ENCODE measurements at regions not wholly inside any gene's neighbourhood (a gene's known extent, or its start where the extent isn't known, plus 50 kb on each side); places are given as distances from the start of the nearest gene placed in this dataset.
"Not testable (repeated sequence)": the region's sequence is repeated elsewhere in the genome, so short reads cannot be mapped to it uniquely, and the experiment has no call there.

DNA sequence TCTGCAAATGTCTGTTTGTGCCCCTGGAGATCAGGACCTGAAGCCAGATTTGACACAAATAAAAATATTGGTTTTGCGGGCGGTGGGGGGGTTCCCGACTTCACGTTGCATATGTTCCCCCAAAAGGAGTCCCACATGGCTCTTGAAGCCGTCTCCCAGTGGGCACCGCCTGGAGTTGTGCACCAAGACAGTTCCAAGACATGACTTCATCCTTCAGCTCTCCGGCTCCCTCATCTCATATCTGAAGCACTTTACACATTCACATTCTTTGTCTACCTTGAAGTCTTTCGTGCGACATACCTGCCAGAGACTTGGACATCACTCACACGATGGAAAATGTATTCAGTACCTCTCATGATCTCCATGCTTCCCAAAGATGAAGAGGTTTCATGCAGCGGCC lies 362.8 kb upstream of the FOXK1 start:
- no peak for DNase-seq

DNA sequence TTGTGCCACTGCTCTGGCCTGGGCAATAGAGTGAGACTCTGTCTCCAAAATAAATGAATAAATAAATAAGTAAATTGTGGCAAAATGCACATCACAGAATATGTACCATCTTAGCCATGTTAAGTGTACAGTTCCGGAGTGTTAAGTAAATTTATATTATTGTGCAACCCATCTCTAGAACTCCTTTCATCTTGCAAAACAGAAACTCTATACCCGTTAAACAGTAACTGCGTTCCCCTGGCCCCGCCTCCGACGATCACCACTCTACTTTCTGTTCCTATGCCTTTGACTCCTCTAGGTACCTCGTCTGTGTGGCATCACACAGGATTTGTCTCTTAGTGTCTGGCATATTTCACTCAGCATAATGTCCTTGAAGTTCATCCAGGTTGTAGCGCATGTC lies 356.4 kb upstream of the FOXK1 start:
- DNase-seq, result no peak

DNA sequence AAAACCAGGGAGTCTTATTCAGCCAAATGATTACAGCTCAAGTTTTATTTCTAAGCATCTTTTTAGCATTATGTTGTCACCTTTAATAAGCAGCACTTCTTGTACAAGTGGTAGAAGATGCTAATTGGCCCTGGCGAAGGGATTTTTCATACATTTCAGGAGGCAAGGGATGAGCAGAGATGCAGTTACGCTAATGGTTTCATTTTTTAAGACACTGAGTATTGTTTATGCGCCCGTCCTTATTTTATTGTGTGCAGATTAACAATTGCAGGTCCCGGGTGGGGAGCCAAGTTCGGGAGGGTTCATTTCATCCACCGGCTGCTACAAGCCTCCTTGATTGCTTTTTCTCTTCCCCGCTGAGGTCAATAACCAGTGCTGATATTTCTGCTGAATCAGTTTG lies 350.4 kb upstream of the FOXK1 start:
- no peak for DNase-seq

- no peak for DNase-seq
Observed at GRCh38 chr7:4338556-4338955, 343.5 kb upstream of the FOXK1 start.

- no peak for DNase-seq
Observed at GRCh38 chr7:4343272-4344247, 338.5 kb upstream of the FOXK1 start.

- no peak for DNase-seq
Observed at GRCh38 chr7:4345004-4345403, 337.1 kb upstream of the FOXK1 start.

DNA sequence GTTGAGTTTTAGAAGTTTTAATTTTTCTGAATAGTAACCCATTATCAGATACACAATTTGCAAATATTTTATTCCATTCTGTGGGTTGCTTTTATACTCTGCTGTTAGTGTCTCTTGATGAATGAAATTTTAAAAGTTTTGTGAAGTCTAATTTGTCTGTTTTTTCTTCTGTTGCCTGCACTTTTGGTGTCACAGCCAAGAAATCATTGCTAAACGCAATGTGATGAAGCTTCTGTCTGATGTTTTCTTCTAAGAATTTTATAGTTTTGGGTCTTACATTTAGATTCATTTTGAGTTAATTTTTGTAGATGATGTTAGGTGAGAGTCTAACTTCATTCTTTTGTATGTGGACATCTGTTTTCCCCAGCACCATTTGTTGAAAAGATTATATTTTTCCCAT lies 330.0 kb upstream of the FOXK1 start:
- no peak for DNase-seq

DNA sequence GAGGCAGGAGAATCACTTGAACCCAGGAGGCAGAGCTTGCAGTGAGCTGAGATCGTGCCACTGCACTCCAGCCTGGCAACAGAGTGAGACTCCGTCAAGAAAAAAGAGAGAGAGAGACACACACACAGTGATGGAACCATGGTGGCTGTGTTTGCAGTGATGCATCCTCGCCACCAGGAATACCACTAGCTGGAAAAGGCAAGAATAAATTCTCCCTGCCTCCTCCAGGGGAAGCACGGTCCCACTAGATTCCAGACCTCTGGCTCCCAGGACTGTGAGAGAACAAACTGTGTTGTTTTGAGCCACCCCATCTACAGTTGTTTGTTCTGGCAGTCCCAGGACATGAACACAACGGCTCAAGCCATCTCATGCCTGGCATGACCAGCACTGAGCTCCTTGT lies 320.3 kb upstream of the FOXK1 start:
- no peak for DNase-seq

GRCh38 chr7:4383584-4383983 lies 298.5 kb upstream of the FOXK1 start:
- no peak for DNase-seq

DNA sequence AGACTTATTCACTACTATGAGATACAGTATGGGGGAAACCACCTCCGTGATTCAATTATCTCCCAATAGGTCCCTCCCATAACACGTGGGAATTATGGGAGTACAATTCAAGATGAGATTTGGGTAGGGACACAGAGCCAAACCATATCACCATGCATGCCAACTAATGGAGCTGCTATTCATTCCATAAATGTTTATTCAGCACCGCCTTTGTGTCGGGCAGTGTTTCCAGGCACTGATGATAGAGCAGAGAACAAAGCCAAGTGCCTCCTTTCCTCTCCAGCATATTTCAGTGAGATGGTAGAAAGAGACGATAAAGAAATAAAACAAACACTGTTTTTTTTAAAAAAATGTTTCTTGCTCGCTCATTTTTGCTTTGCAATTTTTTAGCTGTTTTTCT lies 295.9 kb upstream of the FOXK1 start:
- DNase-seq, result no peak

DNA sequence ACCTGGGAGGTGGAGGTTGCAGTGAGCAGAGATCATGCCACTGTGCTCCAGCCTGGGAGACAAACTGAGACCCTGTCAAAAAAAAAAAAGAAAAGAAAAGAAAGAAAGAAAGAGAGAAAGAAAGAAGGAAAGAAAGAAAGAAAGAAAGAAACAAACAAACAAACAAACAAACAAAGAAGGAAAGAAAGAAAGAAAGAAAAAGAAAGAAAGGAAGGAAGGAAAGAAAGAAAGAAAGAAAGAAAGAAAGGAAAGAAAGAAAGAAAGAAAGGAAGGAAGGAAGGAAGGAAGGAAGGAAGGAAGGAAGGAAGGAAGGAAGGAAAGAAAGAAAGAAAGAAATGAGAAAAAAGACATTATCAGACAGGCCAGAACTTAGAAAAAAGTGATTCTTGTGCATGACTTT lies 291.0 kb upstream of the FOXK1 start:
- not testable (repeated sequence) for DNase-seq

GRCh38 chr7:4394736-4395135 lies 287.4 kb upstream of the FOXK1 start:
- no peak for DNase-seq

- DNase-seq, result no peak
Observed at GRCh38 chr7:4399121-4399520, 283.0 kb upstream of the FOXK1 start.

GRCh38 chr7:4399596-4399995 lies 282.5 kb upstream of the FOXK1 start:
- DNase-seq, result no peak

DNA sequence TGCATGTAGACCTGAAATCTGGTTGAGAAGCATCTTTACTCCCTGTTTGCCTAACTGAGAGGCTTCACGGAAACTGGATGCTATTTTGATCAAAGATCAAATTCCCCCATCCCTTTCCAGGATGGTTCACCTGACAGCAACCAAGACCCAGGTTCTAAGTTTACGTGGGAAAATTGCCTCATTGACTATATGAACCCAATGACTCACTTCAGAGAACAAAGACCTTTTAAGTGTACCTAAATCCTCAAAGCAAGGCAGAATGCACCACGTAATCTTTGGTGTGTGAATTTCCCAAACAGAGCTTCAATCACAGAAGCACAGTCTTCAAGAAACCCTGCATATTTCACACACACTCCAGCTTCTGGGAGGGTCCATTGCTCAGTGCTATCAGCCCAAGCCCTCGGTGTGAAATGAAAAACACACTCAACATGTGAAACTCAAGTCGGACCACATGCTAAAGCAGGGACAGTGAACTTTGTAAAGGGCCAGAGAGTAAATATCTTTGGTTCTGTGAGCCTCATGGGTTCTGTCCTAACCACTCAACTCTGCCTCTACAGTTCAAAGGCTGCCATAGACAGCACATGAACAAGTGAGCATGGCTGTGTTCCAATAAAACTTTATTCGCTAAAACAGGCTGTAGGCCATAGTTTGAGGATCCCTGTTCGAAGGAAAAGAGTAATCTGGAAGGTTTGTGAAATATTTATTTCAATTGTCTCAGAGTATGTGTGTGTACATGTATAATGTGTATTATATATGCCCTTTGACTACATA lies 275.6 kb upstream of the FOXK1 start:
- DNase-seq, result no peak

GRCh38 chr7:4409946-4410345 lies 272.1 kb upstream of the FOXK1 start:
- DNase-seq, result no peak

DNA sequence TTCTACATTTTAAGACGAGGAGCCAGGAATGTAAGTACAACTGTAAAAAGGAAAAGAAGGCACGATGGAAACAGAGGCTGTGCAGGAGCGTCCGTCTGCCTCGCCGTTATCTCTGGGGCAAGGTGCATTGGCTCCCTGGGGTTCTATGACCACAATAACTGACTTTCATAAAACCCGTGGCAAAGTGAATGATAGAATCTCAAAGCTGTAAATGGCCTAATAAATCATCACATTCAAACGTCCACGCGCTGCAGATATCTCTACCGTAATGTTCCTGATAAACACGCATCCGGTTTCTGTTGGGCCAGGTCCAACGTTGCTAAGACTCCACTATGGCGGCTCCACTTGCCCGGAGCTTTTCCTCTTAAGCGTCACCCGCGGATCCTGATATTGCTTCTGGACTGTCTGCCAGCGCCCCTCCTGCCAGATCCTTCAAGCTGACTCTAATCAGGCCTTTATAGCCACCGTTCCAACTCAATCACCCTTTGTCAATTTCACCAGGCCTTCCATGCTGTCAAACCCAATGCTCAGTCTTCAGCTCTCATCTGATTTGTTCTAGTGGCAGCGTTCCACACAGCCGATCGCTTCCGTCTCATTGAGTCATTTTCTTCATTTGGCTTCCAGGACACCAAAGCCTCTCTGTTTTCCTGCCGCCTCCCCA lies 265.6 kb upstream of the FOXK1 start:
- no peak for DNase-seq

- DNase-seq, result no peak
Observed at GRCh38 chr7:4428526-4428925, 253.6 kb upstream of the FOXK1 start.

GRCh38 chr7:4430227-4430626 lies 251.9 kb upstream of the FOXK1 start:
- DNase-seq, result no peak

DNA sequence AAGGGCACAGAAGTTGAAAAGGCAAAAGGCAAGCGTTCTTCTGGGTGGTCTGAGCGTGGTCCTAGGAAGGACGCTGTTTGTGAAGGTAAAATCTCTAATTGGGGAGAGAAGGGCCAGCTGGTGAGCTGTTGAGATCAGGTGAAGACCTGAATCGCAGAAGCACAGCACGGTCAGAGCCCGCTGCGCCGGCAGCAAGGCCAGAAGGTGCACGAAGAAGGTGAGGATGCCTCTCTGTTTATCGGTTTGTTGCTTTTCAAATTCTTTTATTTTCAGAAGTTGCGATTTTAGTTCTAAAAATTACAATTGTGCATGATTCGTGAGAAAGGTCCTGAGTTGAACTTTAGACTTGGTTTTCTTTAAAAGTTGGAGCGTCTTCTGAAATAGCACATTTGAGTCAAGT lies 247.8 kb upstream of the FOXK1 start:
- DNase-seq, result no peak

DNA sequence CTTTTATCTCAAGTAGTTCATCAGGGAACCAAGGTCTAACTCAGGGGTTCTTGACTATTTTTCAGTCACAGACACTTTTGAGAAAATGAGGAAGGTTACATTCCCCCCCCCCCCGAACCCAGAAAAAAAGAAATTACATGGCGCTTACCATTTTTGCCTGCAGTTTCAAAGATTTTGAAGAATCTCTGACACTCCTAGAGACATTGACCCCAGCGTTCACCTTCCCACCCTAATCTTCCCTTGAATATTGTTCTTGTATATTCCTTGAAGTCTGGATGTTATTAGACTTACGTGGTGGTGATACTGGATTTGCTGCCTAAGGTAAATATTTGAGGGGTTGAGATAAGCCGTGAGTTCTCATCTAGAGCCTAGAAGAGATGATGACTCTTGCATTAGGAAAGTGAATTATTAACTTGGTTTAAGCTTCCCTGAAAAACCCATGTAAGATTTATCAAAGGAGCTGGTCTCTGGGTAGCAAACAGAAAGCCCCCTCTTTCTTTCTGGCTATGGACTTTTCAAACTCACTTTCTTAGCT lies 245.7 kb upstream of the FOXK1 start:
- no peak for DNase-seq

DNA sequence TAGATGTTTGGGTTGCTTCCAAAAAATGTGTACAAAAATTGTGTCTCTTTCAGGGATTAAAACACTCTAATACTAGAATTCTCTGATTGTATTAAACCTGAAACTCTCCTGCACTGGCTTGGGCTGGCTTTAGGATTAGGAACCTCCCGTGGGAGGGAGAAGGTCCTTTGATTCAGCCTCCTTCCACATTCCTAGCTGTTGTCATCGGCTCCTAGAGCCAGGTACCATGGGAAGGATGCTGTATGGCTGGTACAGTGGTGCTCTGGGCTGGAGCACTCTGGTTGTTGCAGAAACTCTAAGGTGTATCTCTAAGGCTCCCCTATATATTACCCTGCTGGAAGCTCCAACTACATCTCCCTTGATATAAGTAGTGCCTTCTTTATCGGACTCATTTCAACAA lies 245.2 kb upstream of the FOXK1 start:
- no peak for DNase-seq

DNA sequence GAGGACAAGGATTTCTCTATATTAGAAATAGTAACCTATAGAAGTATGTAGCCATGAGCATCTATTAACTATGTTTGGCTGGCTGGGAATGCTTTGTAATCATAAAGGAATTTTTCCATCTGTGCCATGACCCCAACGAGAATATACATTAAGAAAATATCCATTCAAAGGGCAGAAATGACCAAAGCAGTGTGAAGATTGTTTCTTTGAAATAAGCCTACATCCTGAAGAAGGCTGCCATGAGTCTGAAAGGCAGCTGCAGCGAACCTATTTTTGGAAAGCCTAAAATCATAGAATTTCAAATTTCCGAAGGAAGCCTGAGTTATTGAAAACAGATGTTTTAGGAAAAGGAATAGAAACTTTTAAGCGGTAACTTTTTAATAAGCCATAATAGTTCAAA lies 244.2 kb upstream of the FOXK1 start:
- DNase-seq, result no peak
